C4-2B (cell line): ENCODE measurements at regions not wholly inside any gene's neighbourhood (a gene's known extent, or its start where the extent isn't known, plus 50 kb on each side); places are given as distances from the start of the nearest gene placed in this dataset.

Experiments
- ZFX ChIP-seq: fragments of 450-650 bp; IDR thresholded peaks from 2 replicates; pipeline ENCODE4 v1.6.1; 2017
- TF ChIP-seq, protein P1 (sequence below): fragments of 450-650 bp; conservative IDR thresholded peaks from 2 replicates; pipeline ENCODE4 v1.5.1; 2017; ENCODE audit warnings: mild to moderate bottlenecking

- TF ChIP-seq, protein P1, sequence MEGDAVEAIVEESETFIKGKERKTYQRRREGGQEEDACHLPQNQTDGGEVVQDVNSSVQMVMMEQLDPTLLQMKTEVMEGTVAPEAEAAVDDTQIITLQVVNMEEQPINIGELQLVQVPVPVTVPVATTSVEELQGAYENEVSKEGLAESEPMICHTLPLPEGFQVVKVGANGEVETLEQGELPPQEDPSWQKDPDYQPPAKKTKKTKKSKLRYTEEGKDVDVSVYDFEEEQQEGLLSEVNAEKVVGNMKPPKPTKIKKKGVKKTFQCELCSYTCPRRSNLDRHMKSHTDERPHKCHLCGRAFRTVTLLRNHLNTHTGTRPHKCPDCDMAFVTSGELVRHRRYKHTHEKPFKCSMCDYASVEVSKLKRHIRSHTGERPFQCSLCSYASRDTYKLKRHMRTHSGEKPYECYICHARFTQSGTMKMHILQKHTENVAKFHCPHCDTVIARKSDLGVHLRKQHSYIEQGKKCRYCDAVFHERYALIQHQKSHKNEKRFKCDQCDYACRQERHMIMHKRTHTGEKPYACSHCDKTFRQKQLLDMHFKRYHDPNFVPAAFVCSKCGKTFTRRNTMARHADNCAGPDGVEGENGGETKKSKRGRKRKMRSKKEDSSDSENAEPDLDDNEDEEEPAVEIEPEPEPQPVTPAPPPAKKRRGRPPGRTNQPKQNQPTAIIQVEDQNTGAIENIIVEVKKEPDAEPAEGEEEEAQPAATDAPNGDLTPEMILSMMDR = no peak
- no peak for TF ChIP-seq ZFX
These were observed 1016.7 kb upstream of the LCORL start for GRCh38 chr4:19038231-19038630.
